Right atrium auricular region (tissue), 2 donors: ENCODE measurements at regions not wholly inside any gene's neighbourhood (a gene's known extent, or its start where the extent isn't known, plus 50 kb on each side); places are given as distances from the start of the nearest gene placed in this dataset.

Source experiments
- DNase-seq: peaks from one replicate; pipeline ENCODE4 v3.0.0-alpha.2; 2019; ENCODE audit warnings: low spot score
- H3K27ac ChIP-seq, 2 donors: fragments of 200-600 bp; sonication (generic); 1 replicate in 1 of 2; 2 replicates in 1 of 2; pipeline ENCODE4 v1.5.1; 2016 to 2019
- H3K27me3 ChIP-seq, 2 donors: fragments of 200-600 bp; sonication (generic); one replicate each; pipeline versions ENCODE4 v1.5.1 to v1.6.0; 2017 to 2019
- H3K36me3 ChIP-seq: fragments of 200-600 bp; sonication (generic); one replicate; pipeline ENCODE4 v1.5.1; 2016
- H3K4me1 ChIP-seq, 2 donors: fragments of 200-600 bp; sonication (generic); one replicate each; pipeline versions ENCODE4 v1.5.1 to v1.6.0; 2017 to 2019
- H3K4me3 ChIP-seq, 2 donors: fragments of 200-600 bp; sonication (generic); 1 replicate in 1 of 2; 2 replicates in 1 of 2; pipeline ENCODE4 v1.5.1; 2017 to 2019; ENCODE audit warnings: mild to moderate bottlenecking in 1 of 2, moderate library complexity in 1 of 2
- H3K9me3 ChIP-seq, 2 donors: fragments of 200-600 bp; sonication (generic); one replicate each; pipeline ENCODE4 v1.5.1; 2019
- TF ChIP-seq, protein P1 (sequence below), 2 donors: fragments of 200-600 bp; sonication (generic); IDR thresholded peaks; one replicate each; pipeline ENCODE4 v1.5.1; 2019; ENCODE audit warnings: antibody characterized with exemption in 2 of 2

DNA sequence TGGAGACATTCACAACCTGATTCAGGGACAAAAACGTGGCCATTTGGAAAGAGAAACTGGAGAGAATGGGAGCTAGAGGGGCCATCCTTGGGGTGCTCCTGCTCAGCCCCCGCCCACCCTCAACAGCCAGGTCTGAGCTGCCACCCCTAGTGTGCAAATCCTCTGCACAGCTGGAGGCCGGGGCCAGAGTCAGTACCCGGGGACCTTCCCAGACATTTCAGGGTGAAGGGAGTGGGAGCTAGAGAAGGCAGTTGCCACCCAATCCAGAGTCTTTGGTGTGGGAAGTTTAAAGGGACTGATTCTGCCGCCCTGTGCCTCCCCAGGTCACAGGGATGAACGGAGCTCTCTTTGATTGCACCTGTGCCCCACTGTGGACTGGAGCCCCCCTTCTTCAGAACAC, 397.4 kb downstream of the MATN1 start:
- H3K27me3 ChIP-seq, result no peaks in the 10 kb centered on the region
- TF ChIP-seq, protein P1, sequence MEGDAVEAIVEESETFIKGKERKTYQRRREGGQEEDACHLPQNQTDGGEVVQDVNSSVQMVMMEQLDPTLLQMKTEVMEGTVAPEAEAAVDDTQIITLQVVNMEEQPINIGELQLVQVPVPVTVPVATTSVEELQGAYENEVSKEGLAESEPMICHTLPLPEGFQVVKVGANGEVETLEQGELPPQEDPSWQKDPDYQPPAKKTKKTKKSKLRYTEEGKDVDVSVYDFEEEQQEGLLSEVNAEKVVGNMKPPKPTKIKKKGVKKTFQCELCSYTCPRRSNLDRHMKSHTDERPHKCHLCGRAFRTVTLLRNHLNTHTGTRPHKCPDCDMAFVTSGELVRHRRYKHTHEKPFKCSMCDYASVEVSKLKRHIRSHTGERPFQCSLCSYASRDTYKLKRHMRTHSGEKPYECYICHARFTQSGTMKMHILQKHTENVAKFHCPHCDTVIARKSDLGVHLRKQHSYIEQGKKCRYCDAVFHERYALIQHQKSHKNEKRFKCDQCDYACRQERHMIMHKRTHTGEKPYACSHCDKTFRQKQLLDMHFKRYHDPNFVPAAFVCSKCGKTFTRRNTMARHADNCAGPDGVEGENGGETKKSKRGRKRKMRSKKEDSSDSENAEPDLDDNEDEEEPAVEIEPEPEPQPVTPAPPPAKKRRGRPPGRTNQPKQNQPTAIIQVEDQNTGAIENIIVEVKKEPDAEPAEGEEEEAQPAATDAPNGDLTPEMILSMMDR (IDR thresholded peaks at IDR 0.05), result no peak
- H3K9me3 ChIP-seq, result no peaks in the 10 kb centered on the region
- H3K36me3 ChIP-seq, result no peaks in the 10 kb centered on the region
- H3K27ac ChIP-seq, result no peak overlapping the region
- DNase-seq, result no peak
- H3K4me1 ChIP-seq, result no peaks in the 10 kb centered on the region
- H3K4me3 ChIP-seq, result no peak overlapping the region

DNA sequence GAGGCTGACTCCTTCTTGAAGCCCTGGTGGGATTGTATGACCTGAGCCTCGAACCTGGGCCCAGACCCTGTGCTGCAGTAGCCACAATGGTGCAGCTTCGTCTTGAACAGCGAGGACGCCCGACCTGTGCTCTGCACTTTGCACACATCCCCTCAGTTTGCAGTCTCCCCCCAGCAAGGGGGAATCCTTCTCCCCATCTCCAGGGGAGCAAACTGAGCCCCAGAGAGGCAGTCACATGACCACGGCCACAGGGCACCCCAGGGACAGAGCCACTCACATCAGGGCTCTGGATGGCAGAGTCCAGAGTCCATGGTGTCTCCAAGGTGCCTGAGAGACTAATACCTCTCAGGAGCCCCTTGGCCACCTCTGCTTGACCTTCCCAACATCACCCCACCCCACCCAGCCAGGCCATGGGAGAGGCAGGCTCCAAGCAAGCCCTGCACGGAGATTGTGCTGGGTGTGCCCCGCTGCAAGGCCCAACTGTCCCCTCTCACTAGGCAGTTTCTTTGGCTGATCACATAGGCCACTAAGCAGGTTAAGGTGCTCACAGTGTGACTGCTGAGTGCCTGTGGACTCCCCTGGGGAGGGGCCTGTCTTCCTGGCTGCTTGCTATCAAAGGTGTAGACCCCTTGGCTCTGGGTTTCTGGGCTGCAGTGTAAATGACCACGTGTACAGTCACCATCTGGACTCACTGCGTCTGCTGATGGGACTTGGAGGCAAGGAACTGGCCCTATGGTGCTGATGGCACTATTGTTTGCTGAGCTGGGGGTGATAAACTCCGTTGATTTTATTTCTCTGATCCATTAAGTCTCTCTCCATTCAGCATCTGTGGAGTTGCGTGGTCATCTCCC, 398.1 kb downstream of the MATN1 start:
- H3K36me3 ChIP-seq, result no peaks in the 10 kb centered on the region
- H3K27me3 ChIP-seq, result no peaks in the 10 kb centered on the region
- H3K9me3 ChIP-seq, result no peaks in the 10 kb centered on the region
- H3K4me3 ChIP-seq, result no peak overlapping the region
- no peak overlapping the region for H3K27ac ChIP-seq
- peak; percentile 49 for DNase-seq
- TF ChIP-seq, protein P1 (IDR thresholded peaks at IDR 0.05), result no peak
- H3K4me1 ChIP-seq, result no peaks in the 10 kb centered on the region

DNA sequence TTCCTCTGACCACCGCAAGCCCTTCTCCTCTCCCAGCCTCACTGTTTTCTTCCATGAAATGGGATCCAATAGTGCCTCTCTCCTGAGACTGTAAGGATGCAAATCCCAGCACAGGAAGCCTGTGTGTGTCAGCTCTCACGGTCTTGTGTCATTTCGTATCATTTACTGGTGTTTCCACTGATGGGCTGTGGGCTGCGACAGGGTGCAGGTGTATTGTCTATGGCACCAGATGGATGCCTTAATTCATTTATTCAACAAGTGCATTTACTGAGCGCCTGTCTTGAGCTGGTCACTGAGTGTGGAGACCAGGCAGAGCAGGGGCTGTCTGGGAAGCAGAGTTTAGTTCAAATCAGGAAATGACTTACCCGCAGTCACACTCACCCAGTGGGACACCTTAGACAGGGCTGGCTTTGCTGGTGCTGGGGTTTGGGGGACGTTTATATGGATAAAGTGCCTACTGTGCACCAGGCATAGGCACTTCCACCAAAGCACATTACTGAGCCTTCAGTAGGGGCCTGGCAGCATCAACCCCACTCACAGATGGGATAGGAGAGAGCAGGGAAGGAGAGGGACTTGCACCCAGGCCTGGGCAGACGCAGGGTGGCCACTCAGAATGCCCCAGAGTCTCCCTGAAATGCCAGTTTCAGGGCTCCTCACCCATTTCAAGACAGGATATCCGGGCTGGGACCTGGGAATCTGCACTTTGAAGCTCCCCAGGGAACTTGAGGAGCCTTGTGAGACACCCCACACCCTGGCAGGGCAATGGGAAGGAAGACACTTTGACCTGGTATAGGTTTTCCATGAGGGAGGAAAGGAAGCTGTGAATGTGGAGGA, 398.9 kb downstream of the MATN1 start:
- Histone ChIP-seq H3K4me1 (no peaks in the 10 kb centered on the region), H3K4me3 (no peak overlapping the region), H3K27me3 (no peaks in the 10 kb centered on the region), H3K9me3 (no peaks in the 10 kb centered on the region), H3K36me3 (no peaks in the 10 kb centered on the region), H3K27ac (no peak overlapping the region)
- TF ChIP-seq, protein P1 (IDR thresholded peaks at IDR 0.05), result no peak
- peak; percentile 38 for DNase-seq

DNA sequence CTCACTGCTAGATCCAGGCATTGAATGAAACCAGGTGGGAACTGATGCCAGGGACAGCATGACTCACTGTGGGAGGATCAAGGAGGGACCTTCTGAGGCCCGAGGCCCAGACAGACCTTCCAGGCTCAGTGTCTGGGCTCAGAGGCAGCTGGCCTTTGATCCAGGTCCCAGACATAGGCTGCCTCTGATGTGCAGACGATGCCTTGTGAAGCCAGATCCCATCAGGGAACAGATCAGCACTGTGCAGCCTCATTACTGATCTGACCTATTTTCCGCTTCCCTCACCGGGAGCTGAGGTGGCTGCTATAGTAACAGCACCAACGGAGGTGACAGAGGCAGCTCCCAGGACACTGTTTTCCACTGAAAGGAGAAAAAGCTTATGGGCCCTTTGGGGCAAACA, 399.5 kb downstream of the MATN1 start:
- Histone ChIP-seq H3K4me3 (no peak overlapping the region), H3K27ac (no peak overlapping the region), H3K36me3 (no peaks in the 10 kb centered on the region), H3K4me1 (no peaks in the 10 kb centered on the region), H3K9me3 (no peaks in the 10 kb centered on the region), H3K27me3 (no peaks in the 10 kb centered on the region)
- TF ChIP-seq, protein P1 (IDR thresholded peaks at IDR 0.05), result no peak
- DNase-seq, result peak; percentile 21

DNA sequence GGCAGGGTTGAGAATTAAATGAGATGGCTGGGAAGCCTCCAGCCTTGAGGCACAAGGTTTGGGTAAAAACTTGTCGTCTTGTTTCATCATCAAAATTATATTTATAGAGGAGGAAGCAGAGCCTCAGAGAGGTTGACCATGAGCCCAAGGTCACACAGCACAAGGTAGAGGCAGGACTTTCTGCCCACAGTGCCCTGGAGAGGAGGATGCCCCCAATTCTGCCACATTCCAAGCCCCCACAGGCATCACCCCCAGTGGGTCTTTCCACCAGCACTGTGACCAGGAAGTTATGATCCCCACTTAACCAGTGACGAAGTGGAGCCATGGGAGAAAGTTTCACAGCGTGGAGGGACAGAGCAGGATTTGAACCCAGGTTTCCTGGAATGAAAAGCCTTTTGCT, 400.0 kb downstream of the MATN1 start:
- no peaks in the 10 kb centered on the region for H3K36me3 ChIP-seq
- TF ChIP-seq, protein P1 (IDR thresholded peaks at IDR 0.05), result no peak
- no peaks in the 10 kb centered on the region for H3K4me1 ChIP-seq
- DNase-seq, result peak; percentile 30
- no peaks in the 10 kb centered on the region for H3K27me3 ChIP-seq
- H3K27ac ChIP-seq, result no peak overlapping the region
- no peaks in the 10 kb centered on the region for H3K9me3 ChIP-seq
- no peak overlapping the region for H3K4me3 ChIP-seq
